Smooth muscle cell of the brain vasculature (primary cell): ENCODE measurements at regions not wholly inside any gene's neighbourhood (a gene's known extent, or its start where the extent isn't known, plus 50 kb on each side); places are given as distances from the start of the nearest gene placed in this dataset.
"Not testable (repeated sequence)": the region's sequence is repeated elsewhere in the genome, so short reads cannot be mapped to it uniquely, and the experiment has no call there.

Experiments
- DNase-seq: peaks from one replicate; pipeline ENCODE4 v3.0.0-alpha.2; 2012; ENCODE audit warnings: low read depth, low spot score

DNA sequence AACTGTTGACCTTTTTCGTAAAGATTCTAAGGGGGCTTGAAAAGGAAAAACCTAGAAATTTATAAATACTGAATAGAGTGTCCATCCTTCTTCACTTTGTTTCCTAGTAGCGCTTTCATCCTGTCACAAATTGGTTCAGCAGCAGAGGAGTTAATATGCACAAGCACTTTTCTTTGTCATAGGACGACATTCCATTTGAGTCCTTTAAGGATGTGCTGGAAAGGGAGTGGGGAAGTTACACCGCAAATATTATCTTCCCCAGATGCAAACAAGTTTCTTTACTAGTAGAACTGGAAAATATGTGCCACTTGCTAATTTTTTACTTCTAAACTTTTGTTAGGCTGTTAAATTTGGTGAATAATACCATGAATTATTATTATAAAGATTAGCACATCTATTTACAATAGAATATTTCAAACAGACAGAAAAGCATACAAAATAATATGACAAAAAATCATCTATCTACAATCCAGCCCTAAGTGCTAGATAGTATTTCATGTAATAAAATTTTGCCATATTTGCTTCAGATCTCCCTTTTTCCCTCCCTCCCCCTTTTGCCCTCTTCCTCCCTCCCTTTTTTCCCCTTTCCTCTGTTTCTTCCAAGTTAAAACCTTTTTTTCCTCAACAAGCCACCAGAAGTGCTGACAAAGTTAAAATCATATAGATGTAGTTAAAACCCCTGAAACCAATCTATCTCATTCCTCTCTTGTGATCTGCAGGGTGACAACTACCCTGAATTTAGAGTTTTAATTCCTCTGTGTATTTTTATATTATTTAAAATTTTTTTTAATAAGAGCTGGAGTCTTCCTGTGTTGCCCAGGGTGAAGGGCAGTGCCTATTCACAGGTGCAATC lies 50.5 kb upstream of the MAP4K3 start:
- no peak for DNase-seq

DNA sequence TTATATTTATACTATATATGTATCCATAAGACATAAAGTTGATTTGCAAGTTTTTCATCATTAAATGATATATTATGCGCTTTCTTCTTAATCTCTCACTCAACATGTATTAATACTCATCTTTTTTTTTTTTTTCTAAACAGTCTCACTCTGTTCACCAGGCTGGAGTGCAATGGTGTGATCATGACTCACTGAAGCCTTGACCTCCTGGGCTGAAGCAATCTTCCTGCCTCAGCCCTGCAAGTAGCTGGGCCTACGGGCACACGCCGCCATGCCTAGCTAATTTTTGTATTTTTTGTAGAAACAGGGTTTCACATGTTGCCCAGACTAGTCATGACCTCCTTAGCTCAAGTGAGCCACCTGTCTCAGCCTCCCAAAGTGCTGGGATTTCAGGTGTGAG lies 51.4 kb upstream of the MAP4K3 start:
- no peak for DNase-seq

DNA sequence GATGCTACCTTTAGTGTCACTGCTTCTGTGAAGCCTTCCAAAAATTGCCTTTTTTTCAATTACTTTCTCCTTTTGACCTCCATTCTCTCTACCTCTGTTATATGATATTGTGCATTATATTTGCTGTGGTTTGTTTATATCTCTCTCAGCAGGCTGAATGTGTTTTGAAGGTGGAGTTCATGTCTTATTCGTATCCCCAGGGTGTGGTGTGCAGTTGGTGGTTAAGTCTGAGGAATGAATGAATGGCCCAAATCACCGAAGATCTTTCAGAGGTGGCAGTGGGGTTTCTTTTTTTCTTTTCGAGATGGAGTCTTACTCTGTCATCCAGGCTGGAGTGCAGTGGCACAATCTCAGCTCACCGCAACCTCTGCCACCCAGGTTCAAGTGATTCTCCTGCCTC lies 53.5 kb upstream of the MAP4K3 start:
- DNase-seq = no peak

DNA sequence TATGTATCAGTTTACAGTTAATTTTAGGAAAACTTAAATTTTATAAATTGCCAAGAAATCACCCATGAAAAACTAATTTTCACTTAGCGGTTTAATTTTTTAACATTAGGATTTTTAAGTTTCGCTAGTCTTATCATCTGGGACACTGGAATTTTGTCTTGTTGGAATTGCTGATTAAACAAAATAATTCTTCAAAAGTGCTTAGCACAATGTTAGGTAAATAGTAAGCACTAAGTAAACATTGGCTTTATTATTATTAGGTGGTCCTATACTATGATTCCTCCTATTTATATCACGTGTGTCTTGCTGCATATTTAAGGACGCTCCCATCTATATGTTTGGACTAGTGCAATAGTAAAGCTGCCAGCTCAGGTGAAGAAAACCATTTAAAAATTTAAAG lies 54.6 kb upstream of the MAP4K3 start:
- no peak for DNase-seq

DNA sequence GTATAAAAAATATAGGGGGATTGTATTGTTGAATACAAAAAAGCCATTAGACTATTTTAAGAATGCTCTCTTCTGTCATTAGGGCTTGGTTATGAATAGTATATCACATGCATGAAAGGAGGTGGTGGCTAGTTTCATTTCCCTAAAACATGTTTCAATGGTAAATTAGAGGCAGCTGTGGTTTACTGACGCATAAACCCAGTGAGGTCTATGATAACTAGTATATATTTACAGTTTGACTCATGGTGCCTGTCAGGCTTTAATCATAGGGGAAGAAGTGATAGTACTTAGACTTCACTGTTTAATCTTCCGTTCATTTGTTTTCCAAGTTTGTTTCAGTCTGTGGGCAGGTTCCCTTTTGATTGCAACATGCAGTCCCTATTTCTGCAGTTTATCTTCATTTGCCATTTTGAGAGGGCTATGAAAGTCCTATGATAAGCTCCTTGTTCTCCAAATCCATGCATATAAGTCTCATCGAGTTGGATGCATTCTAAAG lies 55.1 kb upstream of the MAP4K3 start:
- no peak for DNase-seq

DNA sequence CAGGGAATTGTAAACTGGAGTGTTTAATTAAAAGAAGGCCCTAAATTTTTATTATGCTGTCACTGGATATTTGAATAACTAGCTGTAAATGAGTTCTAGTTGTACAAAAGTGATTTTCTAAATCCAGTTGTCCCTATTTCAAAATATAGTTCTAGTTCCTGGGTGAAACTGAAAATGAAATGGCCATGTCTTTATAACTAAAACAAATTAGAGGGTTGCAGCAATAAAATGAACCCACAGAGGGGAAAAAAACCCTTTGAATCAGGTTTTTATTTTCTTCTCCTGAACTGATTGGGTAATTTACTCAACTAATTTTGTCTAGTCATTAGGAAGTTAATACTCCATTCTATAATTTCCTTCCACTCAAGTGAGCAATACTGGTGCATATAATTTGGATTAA lies 55.6 kb upstream of the MAP4K3 start:
- no peak for DNase-seq

DNA sequence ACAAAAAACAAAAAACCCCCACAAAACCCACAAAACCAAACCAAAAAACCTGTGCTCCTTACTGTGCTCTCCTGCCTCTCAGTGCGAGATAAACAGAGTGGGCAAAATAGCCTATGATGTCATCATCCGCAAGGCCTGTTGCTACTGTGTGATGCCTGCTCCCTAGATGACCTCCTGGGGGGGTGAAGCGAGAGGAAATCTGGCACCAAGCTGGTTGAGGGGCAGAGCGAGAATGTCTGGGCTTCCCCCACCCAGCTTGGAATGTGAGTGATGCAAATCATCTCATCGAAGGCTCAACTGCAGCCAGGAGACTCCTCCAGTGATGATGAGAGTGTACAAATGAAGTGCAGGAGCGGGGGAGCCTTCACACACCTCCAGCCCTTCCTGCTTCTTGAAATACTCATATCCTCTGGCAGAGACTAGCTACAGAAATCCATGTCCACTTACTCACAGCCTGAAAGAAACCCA lies 57.7 kb upstream of the MAP4K3 start:
- no peak for DNase-seq

DNA sequence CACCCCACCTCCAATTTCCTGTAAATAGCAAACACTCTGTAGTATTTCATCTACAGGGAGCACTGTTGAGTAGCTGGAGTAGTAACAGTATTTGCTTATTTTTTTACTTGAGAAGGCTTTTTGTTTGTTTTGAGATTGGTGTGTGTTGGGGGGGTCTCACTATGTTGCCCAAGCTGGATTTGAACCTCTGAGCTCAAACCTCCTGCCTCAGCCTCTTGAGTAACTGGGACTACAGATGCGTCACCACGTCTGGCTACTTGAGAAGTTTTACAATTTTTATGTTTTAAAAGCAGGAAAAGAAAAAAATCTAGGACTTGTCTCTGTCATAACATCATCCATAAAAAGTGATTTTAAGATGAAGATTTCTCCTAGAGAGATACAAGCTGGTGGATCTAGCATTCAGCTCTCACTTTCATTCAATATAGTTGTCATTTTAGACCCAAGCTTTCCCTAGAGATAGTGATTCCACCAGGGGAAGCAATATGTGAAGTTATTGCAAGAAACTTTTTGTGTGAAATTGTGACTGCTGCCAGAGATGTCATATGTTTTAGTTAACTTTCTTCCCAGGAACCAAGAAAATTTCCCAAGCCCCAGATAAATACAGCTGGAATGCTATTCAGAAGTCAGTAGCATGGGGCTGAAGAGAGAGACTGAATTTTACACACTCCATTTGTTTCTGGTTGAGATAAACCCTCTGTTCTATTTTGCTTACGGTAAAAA lies 60.2 kb upstream of the MAP4K3 start:
- DNase-seq = no peak

DNA sequence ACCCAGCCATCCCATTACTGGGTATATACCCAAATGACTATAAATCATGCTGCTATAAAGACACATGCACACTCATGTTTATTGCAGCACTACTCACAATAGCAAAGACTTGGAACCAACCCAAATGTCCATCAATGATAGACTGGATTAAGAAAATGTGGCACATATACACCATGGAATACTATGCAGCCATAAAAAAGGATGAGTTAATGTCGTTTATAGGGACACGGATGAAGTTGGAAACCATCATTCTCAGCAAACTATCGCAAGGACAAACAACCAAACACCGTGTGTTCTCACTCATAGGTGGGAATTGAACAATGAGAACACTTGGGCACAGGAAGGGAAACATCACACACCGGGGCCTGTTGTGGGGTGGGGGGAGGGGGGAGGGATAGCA lies 61.1 kb upstream of the MAP4K3 start:
- DNase-seq = not testable (repeated sequence)

DNA sequence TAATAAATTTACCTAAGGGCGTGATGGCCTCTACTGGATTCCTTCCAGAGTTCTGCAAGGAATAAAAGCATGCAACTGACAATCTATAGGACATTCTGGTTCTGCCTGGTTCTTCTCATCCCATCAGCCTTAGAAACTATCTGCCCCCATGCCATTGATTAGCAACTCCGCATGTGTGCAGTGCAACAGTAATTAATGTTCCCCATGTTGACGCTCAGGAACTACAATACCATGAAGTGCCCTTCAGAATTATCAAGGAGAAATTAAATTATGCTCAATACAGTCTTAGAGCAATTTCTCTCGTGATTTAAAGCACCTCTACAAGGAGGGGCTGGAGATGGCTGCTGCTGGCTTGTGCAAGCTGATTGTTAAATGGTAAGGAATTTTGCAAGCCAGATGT lies 61.7 kb upstream of the MAP4K3 start:
- no peak for DNase-seq

DNA sequence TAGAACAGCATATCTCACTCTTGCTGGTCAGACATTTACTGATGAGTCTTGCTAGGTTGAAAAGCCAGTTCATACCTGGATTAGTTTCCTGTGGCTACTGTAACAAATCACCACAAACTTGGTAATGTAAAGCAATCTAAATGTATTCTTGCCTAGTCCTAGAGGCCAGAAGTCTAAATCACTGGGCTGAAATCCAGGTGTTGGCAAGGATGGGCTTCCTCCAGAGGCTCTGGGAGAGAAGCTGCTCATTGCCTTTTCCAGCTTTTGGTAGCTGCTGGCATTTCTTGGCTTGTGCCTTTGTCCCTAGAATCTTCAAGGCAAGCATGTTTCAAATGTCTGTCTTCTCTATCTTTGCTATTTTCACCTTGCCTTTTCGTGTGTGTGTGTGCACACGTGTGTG lies 62.3 kb upstream of the MAP4K3 start:
- no peak for DNase-seq

DNA sequence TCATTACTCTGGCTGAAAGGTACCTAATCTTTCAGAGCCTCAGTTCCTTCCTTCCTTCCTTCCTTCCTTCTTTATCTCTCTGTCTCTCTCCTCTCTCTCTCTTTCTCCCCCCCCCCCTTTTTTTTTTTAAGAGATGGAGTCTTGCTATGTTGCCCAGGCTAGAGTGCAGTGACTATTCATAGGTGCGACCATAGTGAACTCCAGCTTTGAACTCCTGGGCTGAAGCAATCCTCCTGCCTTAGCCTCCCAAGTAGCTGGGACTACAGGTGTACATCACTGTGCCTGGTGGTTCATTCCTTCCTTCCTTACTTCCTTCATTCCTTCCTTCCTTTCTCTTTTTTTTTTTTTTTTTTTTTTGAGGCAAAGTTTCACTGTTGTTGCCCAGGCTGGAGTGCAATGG lies 64.3 kb upstream of the MAP4K3 start:
- DNase-seq = no peak

DNA sequence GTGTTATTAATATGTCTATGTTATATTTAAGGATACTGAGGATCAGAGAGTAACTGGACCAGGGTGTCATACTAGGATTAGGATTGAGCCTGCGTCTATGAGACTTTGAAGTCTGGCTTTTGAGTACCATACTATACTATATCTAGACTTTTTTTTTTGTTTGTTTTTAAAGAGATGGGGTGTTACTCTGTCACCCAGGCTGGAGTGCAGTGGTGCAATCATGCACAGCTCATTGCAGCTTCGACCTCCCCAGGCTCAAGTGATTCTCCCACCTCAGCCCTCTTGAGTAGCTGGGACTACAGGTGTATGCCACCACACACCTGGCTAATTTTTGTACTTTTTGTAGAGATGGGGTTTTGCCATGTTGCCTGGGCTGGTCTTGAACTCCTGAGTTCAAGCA lies 66.2 kb upstream of the MAP4K3 start:
- DNase-seq = no peak

DNA sequence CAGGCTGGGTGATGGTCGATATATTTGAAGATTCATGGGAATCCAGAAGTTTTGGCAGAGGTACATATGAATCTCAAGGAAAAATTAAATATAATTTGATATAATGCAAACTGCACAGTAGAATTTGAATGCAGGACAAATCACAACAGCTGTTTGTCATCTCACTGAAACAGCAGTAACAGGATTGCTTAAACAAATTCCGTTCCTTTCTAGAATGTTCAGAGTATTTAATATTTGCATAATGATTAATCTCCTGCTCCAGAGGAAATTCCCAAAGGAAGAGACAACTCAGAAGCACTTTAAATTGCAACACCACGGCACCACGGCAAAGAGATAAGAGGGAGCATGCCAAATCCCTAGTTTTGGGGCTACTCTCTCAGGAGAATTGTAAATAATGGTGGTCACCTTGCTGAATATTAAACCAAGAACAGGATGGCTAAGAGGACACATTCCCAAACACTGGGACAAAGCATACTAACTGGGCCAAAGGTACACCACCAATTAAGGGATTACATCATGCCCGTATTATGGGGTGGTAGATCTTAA lies 67.8 kb upstream of the MAP4K3 start:
- DNase-seq = no peak

DNA sequence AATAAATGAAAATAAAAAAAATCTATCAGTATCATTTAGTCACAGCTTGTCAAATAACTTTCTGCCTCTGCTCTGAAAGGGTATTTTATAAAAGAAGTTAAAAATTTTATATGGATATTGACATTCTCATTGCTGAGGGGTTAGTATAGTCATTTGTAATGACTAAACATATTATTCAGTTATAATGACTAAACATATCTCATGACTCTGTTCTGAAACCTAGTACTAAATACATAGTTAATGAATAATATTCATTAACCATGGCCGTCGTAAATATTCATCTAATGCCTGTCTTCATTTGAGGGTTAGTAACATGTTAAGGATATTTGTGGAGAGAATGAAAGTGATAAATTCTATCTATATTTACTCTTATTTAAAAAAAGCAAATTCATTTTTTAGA lies 69.1 kb upstream of the MAP4K3 start:
- no peak for DNase-seq

DNA sequence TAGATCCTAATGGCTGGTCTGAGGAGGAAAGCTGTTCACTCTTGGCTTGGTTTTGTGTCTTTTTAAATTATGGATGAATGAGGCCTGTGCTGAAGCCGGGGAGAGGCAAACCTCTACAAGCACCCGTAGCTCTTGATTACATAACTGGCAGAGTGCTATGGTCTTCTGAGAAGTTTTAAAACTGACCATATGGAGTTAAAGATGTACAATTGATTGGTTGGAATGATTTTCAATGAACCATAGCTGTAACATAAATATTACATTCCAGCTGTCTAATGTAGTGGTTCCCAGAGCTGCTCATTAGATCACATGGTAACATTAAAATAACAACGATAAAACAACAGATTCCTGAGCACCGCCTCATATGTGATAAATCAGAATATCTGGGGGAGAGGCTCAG lies 71.1 kb upstream of the MAP4K3 start:
- DNase-seq = no peak

DNA sequence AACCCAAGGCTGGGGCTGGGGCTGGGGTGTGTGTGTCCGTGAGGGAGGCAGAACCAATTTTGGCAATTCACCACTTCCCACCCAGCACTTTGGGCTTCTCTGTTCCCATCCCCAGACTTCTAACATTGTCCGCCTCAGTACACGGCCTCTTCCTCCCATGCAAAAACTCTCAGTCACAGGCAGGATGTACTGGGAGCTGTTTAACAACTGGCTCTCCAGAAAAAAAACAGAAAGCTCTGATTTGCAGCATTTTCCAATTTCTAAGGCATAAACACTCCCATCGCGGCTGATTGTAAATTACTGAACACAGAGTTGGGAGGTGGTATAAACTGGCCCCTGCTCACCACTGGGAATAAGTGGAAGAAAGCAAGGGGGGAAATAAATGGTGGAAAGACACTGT lies 73.1 kb upstream of the MAP4K3 start:
- no peak for DNase-seq

DNA sequence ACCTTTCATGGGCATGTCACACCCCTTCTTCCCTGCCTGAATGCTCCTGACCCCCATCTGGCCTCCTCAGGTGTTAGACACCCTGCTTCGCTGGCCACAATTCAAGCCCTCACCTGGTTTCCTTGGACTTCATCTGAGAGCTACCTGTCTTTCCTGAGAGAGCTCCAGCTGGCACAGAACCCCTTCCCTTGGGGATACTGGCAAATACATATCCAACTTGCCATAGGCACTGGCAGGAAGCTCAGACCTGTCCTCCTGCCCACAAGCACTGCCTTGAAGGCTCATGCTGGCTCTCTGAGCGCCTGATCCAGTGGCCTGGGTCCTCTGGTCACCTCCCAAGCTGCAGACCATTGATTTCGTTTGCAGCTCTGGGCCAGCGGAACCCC lies 74.1 kb upstream of the MAP4K3 start:
- no peak for DNase-seq

DNA sequence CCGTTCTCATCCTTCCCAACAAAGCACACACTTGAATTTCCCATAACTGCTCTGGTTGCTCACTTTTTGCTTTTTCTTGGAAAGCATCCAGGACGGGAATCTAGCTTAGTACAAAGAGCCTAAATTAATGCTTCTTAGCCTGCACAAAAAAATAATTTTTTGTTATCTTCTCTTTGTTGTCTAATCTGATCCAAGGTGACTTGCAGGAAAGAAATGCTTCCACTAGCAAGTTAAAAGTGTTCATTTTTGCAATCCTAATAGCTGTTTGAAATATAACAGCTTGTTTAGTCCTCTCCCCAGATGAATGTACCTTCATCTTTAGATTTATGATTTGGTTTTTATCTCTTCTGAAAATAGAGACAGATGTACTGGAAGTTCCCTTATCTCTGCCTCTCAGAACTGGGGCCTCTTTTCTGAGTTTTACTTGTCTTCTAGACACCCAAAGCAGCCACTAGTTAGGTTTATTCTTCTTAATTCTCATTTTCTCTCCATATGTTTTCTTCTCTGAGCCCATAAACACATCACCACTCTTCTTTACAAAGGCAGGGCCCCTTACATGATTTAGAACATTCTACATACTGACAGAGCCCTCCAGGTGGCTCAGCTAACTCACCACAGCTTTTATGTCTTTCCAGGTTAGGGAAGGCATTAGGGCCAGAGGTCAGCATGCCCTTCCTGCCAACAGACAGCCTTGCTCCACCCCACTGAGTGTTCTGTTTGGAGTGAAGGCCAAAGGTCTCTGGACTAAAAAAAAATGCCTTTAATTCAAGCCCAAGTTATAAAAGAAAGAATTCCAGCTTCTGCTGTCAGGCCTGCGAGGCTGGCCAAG lies 74.7 kb upstream of the MAP4K3 start:
- no peak for DNase-seq

DNA sequence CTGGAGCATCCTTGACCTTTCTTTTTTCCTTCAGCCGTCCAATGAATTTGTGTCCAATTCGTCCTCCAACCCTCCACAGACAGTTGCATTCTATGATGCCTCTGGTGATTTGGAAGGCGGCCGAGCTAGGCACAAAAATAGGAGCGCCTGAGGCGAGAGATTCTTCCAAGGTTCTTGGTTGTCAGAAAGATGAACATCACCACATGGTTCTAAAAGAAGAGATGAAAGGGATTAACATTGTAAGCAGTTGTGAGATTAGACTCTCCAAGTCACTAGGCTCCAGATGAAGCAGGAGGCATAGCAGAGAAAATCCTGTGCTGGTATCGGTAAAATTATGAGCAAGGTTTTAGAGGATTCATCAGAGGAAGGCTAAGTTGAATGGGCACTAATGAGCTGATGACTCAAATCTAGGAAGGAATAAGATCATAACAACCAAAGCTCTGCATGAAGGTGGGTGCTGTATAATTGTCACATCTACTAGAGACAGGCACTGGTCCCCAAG lies 75.4 kb upstream of the MAP4K3 start:
- no peak for DNase-seq

DNA sequence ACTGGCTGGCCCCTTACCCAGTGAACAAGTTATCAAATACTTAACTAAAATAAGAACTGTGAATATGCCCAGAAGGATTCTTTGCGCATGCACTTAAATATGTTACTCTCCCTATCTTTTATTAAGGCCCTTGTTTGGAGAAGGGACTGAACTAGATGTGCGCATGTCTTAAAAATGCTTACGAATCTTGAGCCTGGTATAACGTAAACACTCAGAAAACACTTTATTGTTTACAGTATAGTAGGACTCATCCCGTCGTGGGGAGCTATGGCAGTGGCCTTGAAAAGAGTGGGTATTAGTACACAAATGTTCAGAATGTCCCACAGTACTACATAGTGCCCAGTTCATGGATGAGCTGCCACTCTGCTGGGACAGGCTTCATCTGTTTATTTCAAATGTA lies 75.9 kb upstream of the MAP4K3 start:
- DNase-seq = no peak

DNA sequence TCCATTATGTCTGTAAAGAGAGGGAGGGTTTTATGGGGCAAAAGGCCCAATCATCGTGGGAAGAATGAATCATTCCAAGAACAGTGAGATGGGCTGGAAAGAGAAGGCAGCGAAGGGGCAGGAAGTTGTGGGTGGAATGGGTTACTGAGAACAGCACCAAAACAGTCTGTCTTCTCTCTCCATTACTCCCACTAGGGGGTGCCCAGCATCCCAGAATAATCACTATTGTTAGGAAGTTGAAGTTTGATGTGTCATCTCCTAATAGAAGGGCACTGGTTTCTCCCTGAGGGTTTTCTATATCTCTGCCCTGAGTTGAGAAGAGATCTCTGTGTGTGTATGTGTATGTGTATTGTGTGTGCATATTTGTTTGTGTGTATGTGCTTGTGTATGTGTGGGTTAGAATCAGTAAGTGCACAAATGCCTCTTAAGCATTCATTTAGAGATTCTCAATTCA lies 76.6 kb upstream of the MAP4K3 start:
- peak; percentile 65 for DNase-seq
